Sigmoid colon (tissue), 6 donors: ENCODE measurements at regions not wholly inside any gene's neighbourhood (a gene's known extent, or its start where the extent isn't known, plus 50 kb on each side); places are given as distances from the start of the nearest gene placed in this dataset.

Experiments used
- DNase-seq: peaks from one replicate; pipeline ENCODE4 v3.0.0-alpha.2; 2019
- H3K27ac ChIP-seq, 4 donors: fragments of 200-600 bp; sonication (generic); one replicate each; pipeline ENCODE4 v1.5.1; 2016 to 2019; ENCODE audit warnings: mild to moderate bottlenecking in 1 of 4
- H3K27me3 ChIP-seq, 3 donors: fragments of 200-600 bp; sonication (generic); one replicate each; pipeline ENCODE4 v1.5.1; 2019; ENCODE audit warnings: mild to moderate bottlenecking in 1 of 3
- H3K36me3 ChIP-seq, 4 donors: fragments of 200-600 bp; sonication (generic); one replicate each; pipeline ENCODE4 v1.5.1; 2016 to 2019
- H3K4me1 ChIP-seq, 4 donors: fragments of 200-600 bp; sonication (generic); one replicate each; pipeline ENCODE4 v1.5.1; 2017 to 2019
- H3K4me3 ChIP-seq, 4 donors: fragments of 200-600 bp; sonication (generic); one replicate each; pipeline ENCODE4 v1.5.1; 2017 to 2019; ENCODE audit warnings: mild to moderate bottlenecking in 2 of 4, moderate library complexity in 1 of 4
- H3K9me3 ChIP-seq, 4 donors: fragments of 200-600 bp in 3 of 4; sonication (generic) in 3 of 4; one replicate each; pipeline versions ENCODE4 v1.5.1 to v1.6.1; 2013 to 2019
- CTCF ChIP-seq, 4 experiments: fragments of 450-650 bp in 3 of 4; fragments of 200-600 bp in 1 of 4; IDR thresholded peaks; one replicate each; pipeline ENCODE4 v1.5.1; 2016 to 2019; ENCODE audit warnings: antibody characterized with exemption in 4 of 4, mild to moderate bottlenecking in 3 of 4, moderate library complexity in 2 of 4
- EP300 ChIP-seq, 4 donors: sonication (generic); formaldehyde crosslinking; IDR thresholded peaks; one replicate each; pipeline ENCODE4 v1.6.1; 2017; ENCODE audit warnings: antibody characterized with exemption in 4 of 4
- POLR2A ChIP-seq, 2 donors: fragments of 450-650 bp; IDR thresholded peaks; one replicate each; pipeline ENCODE4 v1.6.1; 2016; ENCODE audit warnings: antibody characterized with exemption in 2 of 2, mild to moderate bottlenecking in 2 of 2, moderate library complexity in 2 of 2
- POLR2AphosphoS5 ChIP-seq, 4 donors: sonication (generic); formaldehyde crosslinking; IDR thresholded peaks; one replicate each; pipeline ENCODE4 v1.6.1; 2017; ENCODE audit warnings: antibody characterized with exemption in 4 of 4
- WGBS, 2 donors: extraction: QIAGEN DNeasy Blood & Tissue Kit; methylation state at CpG; one replicate each; pipeline ENCODE4 v1.1.7; 2013; 5-methylcytosine and 5-hydroxymethylcytosine counted together
- intact Hi-C: fragments of 100-400 bp; cut with DNase I; formaldehyde crosslinking; loops from one replicate; pipeline ENCODE4 v1.15.1; 2023
- donor health status: healthy with polysubstance abuse.
- donor health status: healthy.

GRCh38 chr12:59077575-59078426 is 157.5 kb upstream of the LRIG3 start:
- Histone ChIP-seq H3K27ac (peak overlapping the region in 3 of 4 donors; percentile 5 to 24 (median 15)), H3K9me3 (no peaks in the 10 kb centered on the region), H3K4me1 (peaks cover 0 to 11% (median 4%) of the 10 kb centered on the region in 4 donors), H3K36me3 (no peaks in the 10 kb centered on the region), H3K27me3 (no peaks in the 10 kb centered on the region), H3K4me3 (no peak overlapping the region)
- intact Hi-C loops, result no loop called here
- 18 to 50% methylated on average over 6 of the region's 6 CpGs for WGBS, 2 donors
- no peak for TF ChIP-seq EP300 (IDR thresholded peaks at IDR 0.05)
- no peak for TF ChIP-seq CTCF (IDR thresholded peaks at IDR 0.05)
- TF ChIP-seq POLR2A (IDR thresholded peaks at IDR 0.05), result no peak
- TF ChIP-seq POLR2AphosphoS5 (IDR thresholded peaks at IDR 0.05), result no peak
- no peak for DNase-seq

- H3K27me3 ChIP-seq, result no peaks in the 10 kb centered on the region
- no peak for DNase-seq
- H3K4me3 ChIP-seq, result no peak overlapping the region
- 10 to 35% methylated on average over 3 of the region's 3 CpGs for WGBS, 2 donors
- H3K27ac ChIP-seq, result peak overlapping the region in 3 of 4 donors; percentile 5 to 24 (median 15)
- H3K36me3 ChIP-seq, result no peaks in the 10 kb centered on the region
- peaks cover 0 to 11% (median 4%) of the 10 kb centered on the region in 4 donors for H3K4me1 ChIP-seq
- TF ChIP-seq POLR2AphosphoS5 (IDR thresholded peaks at IDR 0.05) (no peak), CTCF (IDR thresholded peaks at IDR 0.05) (no peak), EP300 (IDR thresholded peaks at IDR 0.05) (no peak), POLR2A (IDR thresholded peaks at IDR 0.05) (no peak)
- no peaks in the 10 kb centered on the region for H3K9me3 ChIP-seq
- intact Hi-C loops, result no loop called here
Observed at GRCh38 chr12:59077153-59077552, 156.8 kb upstream of the LRIG3 start.

- no peaks in the 10 kb centered on the region for H3K9me3 ChIP-seq
- TF ChIP-seq POLR2A (IDR thresholded peaks at IDR 0.05) (no peak), CTCF (IDR thresholded peaks at IDR 0.05) (no peak), EP300 (IDR thresholded peaks at IDR 0.05) (no peak), POLR2AphosphoS5 (IDR thresholded peaks at IDR 0.05) (no peak)
- no peaks in the 10 kb centered on the region for H3K36me3 ChIP-seq
- intact Hi-C loops, result no loop called here
- H3K4me3 ChIP-seq, result no peak overlapping the region
- H3K27me3 ChIP-seq, result no peaks in the 10 kb centered on the region
- no peak for DNase-seq
- peaks cover 0 to 11% (median 4%) of the 10 kb centered on the region in 4 donors for H3K4me1 ChIP-seq
- 16 to 49% methylated on average over 1 of the region's 1 CpG for WGBS, 2 donors
- no peak overlapping the region for H3K27ac ChIP-seq
Observed at GRCh38 chr12:59076622-59077021, 156.3 kb upstream of the LRIG3 start.

- intact Hi-C loops, result no loop called here
- H3K27ac ChIP-seq, result no peak overlapping the region
- no peak overlapping the region for H3K4me3 ChIP-seq
- no peaks in the 10 kb centered on the region for H3K27me3 ChIP-seq
- TF ChIP-seq EP300 (IDR thresholded peaks at IDR 0.05) (no peak), CTCF (IDR thresholded peaks at IDR 0.05) (no peak), POLR2AphosphoS5 (IDR thresholded peaks at IDR 0.05) (no peak), POLR2A (IDR thresholded peaks at IDR 0.05) (no peak)
- WGBS, 2 donors, result 94 to 96% methylated on average over 4 of the region's 4 CpGs
- H3K9me3 ChIP-seq, result no peaks in the 10 kb centered on the region
- H3K36me3 ChIP-seq, result no peaks in the 10 kb centered on the region
- no peak for DNase-seq
- peaks cover 0 to 11% (median 4%) of the 10 kb centered on the region in 4 donors for H3K4me1 ChIP-seq
Observed at GRCh38 chr12:59075968-59076490, 155.7 kb upstream of the LRIG3 start.
